ENCODE measurements at regions not wholly inside any gene's neighbourhood (a gene's known extent, or its start where the extent isn't known, plus 50 kb on each side); places are given as distances from the start of the nearest gene placed in this dataset.

DNA sequence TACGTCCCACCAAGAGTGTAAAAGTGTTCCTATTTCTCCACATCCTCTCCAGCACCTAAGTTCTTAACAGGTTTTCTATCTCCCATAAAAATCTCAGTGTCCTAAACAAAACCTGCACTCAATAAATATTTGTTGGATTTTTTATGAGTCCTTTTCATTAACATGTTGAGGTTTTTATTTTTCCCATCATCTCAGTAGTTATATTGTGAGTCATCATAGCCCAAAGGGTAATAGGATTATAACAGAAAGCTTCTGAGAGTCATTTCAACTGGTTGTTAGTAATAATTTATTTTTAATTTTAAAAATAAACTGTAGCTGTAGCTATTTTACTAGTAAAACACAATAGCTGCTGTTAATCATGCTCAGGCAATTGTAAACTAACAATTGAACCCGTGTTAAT lies 331.6 kb upstream of the SLC30A5 start:
- no peak for DNase-seq

DNA sequence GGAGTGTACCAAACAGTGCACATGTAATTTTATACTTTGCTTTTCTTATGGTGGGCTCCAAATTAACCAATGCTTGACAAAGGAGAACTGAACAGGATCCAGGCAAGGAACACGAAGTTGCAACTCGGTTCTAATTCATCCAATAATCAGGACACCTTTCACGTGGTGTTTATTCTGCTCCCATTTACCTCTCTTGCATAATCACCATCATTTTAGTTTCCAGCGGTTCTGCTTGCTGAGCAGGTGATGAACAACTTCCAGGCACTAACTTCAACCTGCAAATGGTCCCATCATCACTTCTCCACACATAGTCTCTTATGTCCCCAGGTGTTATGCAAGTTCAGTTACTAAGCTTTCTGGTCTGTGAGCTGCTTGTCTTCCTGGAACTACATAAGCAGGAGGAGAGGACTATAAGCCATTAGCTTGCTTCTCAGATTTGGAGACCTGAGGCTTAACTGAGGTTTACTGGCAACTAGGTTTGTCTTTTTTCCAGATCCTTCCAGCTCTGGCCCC lies 326.8 kb upstream of the SLC30A5 start:
- DNase-seq = no peak

DNA sequence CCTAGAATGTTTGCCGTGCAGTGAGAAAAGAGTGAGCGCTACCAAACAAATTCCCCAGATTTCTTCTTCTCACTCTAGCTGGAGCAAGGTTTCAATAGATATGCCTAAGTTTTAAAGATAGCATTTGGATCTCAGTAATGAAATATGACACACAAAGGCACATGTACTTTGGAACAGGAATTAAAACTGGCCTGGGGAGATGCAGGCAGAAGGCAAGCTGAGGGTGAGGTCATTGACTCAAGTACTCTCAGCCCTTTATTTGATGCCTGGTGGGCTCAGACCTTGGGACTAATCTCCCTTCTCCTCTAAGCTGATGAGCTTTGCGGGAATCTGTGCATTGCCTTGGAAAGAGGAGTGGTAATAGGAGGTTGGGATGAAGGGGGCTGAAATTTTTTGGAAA lies 323.3 kb upstream of the SLC30A5 start:
- DNase-seq = no peak

DNA sequence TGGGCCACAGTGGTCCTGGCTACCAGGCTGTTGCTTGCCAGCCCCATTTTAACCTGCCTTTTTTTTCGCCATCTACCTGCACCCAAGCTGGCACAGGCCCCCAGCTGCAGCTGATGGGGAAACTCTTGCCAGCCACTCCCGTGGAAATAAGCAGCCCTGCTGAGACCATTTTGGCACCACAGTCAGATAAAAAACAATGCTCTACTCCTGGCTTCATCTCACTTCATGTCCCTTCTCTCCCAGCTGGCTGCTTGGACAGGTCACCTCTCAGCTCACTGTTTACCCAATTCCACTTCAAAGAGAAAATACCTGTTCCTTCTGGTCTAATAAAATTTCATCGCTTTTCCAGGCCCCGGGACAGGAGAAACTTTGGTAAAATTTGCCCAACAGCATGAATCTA lies 322.6 kb upstream of the SLC30A5 start:
- DNase-seq = no peak

DNA sequence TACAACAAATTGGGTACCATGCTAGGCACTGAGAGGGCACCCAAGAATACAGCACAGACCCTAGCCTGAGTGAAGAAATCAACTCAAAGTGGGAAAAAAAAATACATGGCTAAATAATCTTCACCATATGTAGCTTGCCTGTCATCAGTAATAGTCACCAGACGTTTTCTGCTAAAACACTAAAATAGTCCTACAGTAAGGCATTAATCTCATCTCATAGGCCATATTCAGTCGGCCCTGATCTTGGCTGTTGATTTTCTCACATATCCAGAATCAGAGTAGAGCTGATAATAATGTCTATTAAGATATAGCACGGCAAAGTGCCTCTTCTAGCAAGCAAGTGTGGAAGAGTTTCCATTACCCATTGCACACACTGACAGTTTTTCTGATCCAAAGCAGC lies 322.1 kb upstream of the SLC30A5 start:
- DNase-seq = no peak

DNA sequence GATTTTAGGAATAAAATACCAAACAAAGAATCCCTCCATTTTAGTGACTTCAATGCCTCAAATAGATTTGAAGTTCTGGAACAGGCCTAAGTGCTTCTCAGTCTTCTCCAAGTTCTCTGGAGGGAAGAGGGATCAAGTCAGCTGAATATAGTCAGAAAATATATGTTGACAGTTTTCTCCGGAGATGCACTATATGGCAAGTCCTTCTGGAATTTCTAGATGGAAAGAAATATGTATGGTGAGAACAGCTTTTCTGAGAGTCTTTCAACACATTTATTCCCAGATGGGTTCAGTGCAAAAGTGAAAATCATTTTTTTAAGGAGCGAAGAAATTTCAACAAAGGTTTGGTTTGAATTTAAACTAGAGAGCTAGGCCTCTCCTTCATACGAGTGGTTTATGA lies 317.4 kb upstream of the SLC30A5 start:
- no peak for DNase-seq

DNA sequence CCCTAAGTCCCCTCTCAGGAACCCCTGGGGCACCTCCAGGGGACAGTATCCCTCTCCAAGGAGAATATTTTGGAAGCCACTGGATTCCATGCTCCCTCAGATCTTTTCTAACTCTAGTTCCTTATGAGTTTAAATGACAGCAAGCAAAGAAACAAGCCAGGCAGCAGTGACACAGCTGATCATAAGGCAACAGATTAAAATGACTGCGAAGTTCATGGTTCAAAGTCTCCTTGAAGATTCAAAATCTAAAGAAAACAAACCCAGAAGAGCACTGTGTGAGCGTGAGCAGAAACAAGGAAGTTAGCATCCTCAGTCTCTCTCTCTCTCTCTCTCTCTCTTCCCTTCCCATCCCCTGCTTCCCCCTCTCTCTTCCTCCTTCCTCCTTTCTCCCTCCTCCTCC lies 316.7 kb upstream of the SLC30A5 start:
- DNase-seq = no peak

DNA sequence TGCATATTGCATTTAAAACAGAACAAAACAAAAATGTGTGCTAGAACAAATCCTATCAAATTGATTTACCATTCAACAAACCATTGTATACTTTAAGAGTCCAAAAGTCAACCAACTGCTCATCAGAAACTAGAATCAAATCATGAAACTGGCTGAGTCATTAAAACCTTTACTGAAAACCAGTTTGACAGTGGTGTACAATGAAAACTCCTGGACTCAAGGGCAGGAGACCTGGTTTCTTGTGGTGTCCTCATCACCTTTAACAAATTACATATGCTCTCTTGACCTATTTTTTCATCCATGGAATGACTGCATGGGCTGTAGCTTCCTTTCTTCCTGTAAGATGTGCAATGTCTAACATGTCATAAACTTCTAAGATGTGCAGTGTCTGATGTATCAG lies 315.3 kb upstream of the SLC30A5 start:
- DNase-seq = no peak

DNA sequence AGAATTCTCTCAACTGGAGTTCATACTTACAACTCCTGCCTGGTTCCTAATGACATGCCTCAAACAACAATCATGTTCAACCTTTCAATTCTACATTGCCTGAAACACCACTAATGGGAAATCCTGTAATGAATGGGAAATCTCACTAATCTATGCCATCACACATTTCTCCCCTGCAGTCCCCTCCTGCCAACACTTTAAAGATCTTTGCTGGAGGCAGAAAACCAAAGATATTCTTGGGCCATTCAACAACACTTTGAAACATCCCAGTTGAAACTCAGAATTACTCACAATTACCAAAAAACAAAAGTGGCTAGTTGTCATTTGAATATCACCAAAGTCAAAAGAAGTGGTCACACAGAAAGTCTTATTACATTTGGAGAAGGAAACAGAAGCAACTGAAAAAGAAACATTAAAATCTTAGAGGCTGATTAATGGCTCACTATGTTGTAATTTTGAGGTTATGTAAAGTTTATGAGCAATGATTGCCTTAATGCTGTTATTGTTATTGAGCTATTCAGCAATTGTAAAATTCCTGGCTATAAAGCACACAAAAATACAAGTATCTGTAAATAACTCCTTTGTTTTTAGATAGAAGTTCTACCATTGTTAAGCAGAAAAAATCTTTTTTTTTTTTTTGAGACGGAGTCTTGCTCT lies 313.4 kb upstream of the SLC30A5 start:
- DNase-seq = no peak

DNA sequence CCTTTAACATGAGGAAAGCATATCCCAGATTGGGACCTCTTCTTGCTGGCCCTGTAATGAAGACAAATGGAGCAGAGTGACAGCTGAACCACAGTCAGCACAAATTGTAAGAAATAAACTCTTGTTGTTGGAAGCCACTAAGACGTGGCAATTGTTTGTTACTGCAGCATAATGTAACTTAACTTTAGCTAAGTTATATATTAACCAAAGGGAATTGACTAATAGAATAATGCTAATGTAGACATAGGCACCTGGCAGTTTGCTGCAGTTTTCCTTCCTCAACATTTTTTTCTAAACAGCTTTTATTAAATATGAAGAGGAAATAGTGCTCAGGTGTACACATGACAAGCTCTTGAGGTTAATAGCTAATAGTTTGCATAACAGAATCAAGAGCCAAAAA lies 300.7 kb upstream of the SLC30A5 start:
- no peak for DNase-seq

DNA sequence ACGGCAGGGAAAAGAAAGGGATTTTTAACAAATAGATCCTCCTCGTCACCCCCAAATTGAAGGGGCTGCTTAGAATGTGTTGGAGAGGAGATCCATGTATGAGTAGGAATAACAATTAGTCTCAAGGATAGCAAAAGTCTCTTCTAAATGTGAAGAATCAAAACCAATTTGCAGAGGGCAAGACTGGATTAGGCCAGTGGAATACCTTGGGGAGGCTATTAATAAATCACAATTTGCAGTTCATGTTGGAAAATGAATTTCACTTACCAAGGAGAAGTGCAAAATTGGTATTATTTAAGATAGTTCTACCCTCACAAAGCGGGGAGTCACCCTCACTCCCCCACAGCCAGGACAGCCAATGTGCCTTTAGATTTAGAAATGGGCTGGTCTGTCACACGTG lies 299.8 kb upstream of the SLC30A5 start:
- DNase-seq = no peak

DNA sequence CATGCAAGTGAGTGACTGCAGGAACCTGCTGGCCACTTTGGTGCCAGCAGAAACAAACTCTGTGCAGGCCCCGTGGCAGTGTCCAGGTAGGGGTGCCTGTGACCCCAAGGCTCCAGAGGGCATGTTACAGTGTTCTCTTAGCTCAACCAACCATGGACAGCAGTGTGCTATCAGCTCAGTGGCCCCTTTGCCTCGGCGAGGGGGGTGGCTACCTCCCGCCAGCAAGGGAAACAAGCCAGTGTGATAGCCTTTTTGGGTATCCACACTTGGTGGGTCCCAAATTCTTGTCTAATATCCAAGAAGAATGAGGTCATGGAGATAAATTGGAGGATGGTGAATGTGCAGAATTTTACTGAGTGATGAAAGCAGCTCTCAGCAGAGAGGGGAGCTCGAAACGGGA lies 298.6 kb upstream of the SLC30A5 start:
- DNase-seq = no peak

DNA sequence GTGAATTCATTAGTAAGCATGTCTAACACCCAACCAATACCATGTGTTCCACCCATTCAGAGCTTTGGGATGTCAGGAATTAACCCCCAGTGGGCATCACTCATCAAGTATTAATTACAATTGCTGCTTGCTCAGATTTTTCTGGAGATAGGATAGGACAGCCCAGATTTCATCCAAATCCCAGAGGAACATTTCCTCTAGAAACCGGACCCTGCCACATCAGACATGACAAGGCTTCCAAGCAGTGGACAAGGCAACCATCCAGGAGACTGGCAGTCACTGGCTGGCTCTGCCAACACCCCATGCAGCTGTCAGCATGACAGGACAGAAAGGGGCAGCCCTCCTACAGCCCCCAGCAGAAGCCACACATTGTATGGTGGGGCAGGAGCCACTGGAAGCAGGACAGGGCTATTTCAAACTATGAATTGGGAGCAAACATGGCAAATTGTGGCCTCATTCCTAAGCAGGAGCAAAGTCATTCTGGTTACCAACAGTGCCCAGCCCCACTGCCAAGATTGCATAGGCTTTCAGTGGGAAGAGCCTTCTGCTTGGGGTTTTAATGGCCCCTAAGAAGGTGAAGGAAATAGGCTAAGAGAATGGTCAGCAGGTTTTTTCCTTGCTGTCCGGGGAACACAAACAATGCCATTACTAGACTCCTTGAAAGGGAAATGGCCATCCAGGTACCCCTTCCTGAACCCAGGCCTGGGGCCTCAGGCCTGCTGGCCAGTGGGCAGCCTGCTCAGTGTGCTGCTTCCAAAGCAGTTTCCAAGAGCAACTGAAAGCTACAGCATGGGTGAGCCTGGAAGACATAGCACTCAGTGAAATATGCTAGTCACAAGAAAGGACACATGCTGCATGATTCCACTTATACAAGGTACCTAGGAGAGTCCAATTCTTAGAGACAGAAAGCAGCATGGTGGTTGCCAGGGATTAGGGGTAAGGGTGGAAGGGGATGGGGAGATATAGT lies 294.7 kb upstream of the SLC30A5 start:
- DNase-seq = no peak

DNA sequence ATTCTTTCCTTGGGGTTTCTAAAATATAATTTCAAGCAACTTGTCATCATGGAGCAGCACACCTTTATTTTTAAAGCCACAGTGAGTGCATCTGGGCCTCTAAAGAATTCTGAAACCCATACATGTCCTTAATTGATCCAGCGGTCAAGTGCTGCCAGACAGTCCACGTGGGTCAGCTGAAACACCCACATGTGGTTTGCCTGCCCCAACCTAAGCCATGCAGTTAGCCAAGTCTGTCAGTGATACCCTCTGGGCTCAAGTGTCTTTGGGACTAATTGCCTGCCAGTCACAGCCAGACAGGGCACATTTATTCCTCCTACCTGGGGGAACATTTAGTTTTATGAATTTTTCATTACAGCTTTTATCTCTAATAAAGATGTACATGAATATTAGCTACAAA lies 291.4 kb upstream of the SLC30A5 start:
- no peak for DNase-seq

DNA sequence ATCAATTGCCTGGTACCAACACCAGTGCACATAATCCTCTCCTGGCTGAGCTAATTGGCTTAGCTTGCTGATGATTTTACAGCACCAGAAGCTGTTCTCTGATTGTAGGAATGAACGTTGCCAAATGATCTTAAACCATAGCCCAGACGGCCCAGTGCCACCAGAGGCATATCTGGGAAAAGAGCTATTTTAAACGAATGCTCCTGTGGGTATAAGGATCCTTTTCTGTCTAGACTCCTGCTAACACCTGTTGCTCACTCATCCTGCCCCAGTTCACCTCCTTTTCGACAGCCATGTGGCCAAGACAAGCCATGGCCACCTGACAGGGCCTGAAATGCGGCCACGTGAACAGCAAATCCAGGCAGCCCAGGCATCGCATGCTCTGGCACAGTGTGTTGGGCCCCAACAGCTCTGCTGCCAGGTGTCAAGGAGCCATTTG lies 289.9 kb upstream of the SLC30A5 start:
- no peak for DNase-seq

DNA sequence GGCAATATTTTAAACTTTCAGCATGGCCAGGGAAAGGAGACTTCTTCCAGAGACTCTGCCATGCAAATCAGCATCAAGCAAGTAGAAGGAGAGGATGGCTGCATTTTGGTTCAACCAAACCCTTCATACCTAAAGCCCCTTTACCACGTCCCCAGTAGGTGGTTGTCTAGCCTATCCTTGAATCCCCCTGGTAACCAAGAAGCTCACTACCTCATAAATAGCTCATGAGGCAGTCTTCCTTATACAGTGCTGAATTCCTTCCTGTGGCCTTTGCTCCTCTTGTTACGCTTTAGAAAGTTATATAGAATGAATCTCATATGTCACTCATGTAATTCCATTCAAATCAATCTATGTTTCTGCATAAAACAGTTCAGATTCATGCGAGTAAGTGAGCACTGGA lies 289.5 kb upstream of the SLC30A5 start:
- no peak for DNase-seq

DNA sequence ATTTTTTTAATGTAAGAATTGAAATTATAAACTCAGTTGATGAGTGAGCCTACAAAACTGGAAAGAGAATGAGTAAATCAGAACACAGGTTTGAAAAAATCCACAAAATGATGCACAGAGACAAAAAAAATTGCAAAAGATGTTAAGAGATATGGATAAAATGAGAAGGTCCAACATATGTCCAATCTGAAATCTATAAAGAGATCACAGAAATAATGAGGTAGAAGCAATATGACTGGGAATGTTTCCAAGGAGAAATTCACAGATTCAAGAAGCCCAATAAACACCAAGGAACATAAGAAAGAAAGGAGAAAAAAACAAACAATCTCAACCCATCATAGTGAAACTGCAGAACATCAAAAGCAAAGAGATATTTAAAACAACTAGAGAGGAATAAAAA lies 288.4 kb upstream of the SLC30A5 start:
- DNase-seq = no peak

DNA sequence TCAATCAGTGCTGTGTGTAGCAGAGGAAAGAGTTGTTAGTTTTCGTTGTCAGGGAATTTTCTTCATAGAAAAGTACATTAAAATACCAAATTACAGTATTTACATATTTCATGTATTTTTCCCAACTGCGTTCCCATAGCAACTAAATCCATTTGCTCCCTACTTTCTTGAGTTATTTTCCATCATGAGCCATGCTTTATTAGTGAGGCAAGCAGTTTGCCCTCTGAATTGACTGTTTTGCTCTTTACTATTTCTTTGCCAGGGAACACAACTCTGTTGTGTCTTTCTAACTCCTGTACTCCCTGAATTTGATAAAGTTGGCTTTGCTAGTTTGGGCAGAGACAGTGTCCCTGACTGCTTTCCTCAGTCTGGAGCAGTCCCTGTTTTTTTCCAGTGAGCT lies 276.2 kb upstream of the SLC30A5 start:
- DNase-seq = no peak

DNA sequence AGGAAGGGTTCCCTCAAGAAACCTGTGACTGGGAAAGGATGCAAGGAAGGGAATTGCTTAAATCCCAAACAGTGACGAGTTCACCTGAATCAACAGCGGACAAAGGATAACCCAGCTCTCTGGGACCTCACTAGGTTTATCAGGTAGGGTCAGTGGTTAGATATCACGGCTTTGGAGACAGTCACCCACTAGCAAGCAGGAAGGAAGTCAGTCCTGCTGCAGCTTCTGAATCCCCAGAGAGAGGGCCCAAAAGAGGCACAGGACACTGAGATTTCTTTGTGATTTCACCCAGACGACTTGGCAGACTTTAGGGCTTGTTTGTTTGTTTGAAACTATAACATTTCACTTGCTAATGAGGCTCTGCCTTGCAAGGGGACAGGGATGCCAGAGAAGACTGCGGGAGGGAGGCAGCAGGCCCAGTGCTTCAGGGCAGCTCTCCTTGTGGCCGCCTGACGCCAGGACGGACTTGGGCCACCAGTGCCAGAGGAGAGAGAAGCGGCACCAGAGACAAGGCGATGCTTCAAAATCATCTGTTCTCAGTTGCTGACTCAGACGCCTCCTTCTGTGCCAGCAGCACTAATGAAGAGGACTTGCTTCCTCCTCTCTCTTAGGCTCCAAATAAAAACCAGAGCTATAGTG lies 275.6 kb upstream of the SLC30A5 start:
- no peak for DNase-seq

DNA sequence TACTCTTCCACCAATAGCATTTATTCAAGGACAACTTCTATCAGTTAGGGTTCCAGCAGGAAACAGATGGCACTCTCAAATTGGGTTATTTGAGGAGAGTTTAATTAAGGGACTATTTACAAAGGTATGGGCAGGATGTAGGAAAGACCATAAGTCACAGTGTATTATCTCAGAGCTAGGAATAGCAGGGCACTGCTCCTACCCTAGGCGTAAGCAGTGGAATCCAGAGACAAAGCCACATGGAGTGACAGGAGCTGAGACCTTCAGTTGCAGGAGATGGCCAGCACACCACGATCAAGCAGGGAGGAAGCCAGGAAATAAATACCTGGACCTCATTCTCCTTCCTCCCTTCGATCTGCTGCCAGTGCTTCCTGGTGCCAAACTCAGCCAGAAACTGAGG lies 274.9 kb upstream of the SLC30A5 start:
- DNase-seq = no peak

DNA sequence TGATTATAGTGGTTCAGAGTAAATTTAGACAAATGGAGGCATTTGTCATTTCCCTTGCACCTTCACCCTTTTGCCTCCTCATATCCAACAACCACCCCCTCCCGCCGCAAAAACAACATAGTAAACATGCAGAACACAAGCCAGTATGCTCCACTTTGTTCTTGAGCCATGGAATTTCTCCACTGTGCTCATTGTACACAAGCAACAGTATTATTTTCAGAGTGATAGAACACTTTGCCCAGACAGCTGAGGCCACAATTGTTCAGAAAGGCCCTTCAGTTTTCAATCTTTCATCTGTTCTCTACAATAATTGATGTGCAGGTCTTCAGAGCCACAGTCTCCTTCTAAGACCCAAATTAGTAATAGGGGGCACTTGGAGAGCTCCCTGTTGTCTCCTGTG lies 272.8 kb upstream of the SLC30A5 start:
- no peak for DNase-seq

DNA sequence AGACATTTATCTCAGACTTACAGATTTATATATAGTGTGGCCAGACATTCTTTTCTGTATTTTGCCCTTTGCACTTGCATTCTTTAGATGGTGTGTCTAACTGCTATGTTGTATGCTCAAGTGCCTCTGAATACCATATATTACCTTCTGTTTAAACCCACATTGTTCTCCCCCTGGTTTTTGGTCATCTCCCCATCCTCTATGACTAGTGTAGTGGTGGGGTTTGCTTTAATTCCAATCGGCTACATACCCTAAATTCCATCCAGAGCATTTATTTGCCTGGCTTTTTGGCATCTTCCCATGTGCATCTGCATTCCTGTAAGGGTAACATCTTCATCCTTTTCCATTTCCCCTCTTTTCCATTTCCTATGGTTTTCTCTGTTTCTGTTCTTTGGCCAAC lies 271.0 kb upstream of the SLC30A5 start:
- DNase-seq = no peak

DNA sequence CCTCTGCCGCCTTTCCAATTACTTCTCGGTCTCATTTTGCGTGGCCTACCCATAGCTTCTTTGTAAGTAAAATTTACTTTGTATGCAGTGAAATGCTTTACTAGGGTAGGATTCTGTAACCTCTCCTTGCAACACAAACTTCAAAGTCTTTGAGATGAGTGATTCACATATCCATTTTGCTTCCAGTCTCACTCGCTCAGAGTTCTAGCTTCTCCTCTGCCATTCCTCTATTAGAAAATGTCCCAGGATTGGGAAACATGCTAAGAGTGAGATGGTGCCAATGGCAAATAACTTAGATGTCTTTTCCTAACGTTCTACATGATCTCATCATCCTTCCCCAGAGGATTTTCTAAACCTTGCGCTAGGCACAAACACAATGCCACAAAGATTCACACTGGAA lies 270.5 kb upstream of the SLC30A5 start:
- DNase-seq = no peak

DNA sequence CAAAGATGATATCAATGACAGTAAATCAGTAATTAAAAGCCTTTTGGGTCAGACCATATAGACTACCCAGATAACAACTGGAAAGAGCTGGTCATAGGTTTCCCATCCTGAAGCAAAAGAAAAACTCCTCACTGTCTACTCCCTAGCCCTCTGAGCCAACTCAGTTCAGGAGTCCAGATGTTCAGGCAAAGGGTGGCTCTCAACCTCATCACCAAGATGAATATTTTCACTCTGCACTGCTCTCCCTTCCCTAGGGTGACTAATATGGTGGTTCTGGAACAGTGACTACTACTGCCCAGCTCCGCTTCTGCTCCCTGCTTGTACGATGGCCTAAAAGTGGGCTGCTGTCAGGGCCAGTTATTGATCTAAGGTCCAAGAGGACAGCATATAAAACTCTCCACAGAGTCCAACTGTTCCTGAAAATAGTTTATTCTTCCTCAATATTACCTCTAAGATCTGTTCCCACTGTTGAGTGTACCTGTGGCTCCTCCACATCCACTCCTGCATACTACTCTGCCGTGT lies 263.4 kb upstream of the SLC30A5 start:
- no peak for DNase-seq

All from CD4-positive, alpha-beta T cell treated with Interleukin-17A for 1 hour (primary cell).